HEK293T (cell line): ENCODE measurements at regions not wholly inside any gene's neighbourhood (a gene's known extent, or its start where the extent isn't known, plus 50 kb on each side); places are given as distances from the start of the nearest gene placed in this dataset.

ENCODE experiments used
- CTCF ChIA-PET: fragments of 350-600 bp; formaldehyde crosslinking; extraction: SDS; loops from one replicate; lab custom pipeline; 2021; ENCODE audit warnings: antibody characterized with exemption, inconsistent platforms; lab: Yijun Ruan, JAX
- POLR2A ChIA-PET: fragments of 350-600 bp; formaldehyde crosslinking; extraction: SDS; loops from one replicate; lab custom pipeline; 2020; ENCODE audit warnings: antibody characterized with exemption, inconsistent platforms; lab: Yijun Ruan, JAX
- DNase-seq: peaks from one replicate; pipeline ENCODE4 v3.0.0; 2012; ENCODE audit warnings: mixed read lengths; ENCODE audit errors: extremely low spot score
- ARNT ChIP-seq: fragments of 450-650 bp; IDR thresholded peaks from 2 replicates; pipeline ENCODE4 v1.6.1; 2017; ENCODE audit warnings: mild to moderate bottlenecking
- BHLHE40 ChIP-seq: fragments of 450-650 bp; IDR thresholded peaks from 2 replicates; pipeline ENCODE4 v1.6.1; 2016; ENCODE audit warnings: mild to moderate bottlenecking, moderate library complexity, borderline replicate concordance
- CTBP1 ChIP-seq: fragments of 450-650 bp; IDR thresholded peaks from 2 replicates; pipeline ENCODE4 v1.6.1; 2016; ENCODE audit warnings: borderline replicate concordance
- ELF4 ChIP-seq: fragments of 450-650 bp; IDR thresholded peaks from 2 replicates; pipeline ENCODE4 v1.6.1; 2017; ENCODE audit warnings: antibody characterized with exemption
- FOXA1 ChIP-seq: fragments of 450-650 bp; IDR thresholded peaks from 2 replicates; pipeline ENCODE4 v1.6.1; 2016; ENCODE audit warnings: mild to moderate bottlenecking
- FOXK2 ChIP-seq: fragments of 450-650 bp; IDR thresholded peaks from 2 replicates; pipeline ENCODE4 v1.6.1; 2016; ENCODE audit warnings: mild to moderate bottlenecking
- FOXM1 ChIP-seq: fragments of 450-650 bp; IDR thresholded peaks from 2 replicates; pipeline ENCODE4 v1.6.1; 2017; ENCODE audit warnings: mild to moderate bottlenecking, borderline replicate concordance
- HDGF ChIP-seq: fragments of 450-650 bp; IDR thresholded peaks from 2 replicates; pipeline ENCODE4 v1.6.1; 2017; ENCODE audit warnings: antibody characterized with exemption, borderline replicate concordance
- L3MBTL2 ChIP-seq: fragments of 450-650 bp; conservative IDR thresholded peaks from 2 replicates; pipeline ENCODE4 v1.6.1; 2016; ENCODE audit warnings: mild to moderate bottlenecking
- LEF1 ChIP-seq: fragments of 450-650 bp; IDR thresholded peaks from 2 replicates; pipeline ENCODE4 v1.6.1; 2017; ENCODE audit warnings: mild to moderate bottlenecking, borderline replicate concordance
- NFRKB ChIP-seq: fragments of 450-650 bp; IDR thresholded peaks from 2 replicates; pipeline ENCODE4 v1.6.1; 2016; ENCODE audit warnings: mild to moderate bottlenecking, moderate library complexity
- PKNOX1 ChIP-seq: fragments of 450-650 bp; IDR thresholded peaks from 2 replicates; pipeline ENCODE4 v1.6.1; 2016
- SP1 ChIP-seq: fragments of 450-650 bp; IDR thresholded peaks from 2 replicates; pipeline ENCODE4 v1.6.1; 2017
- SUZ12 ChIP-seq: fragments of 450-650 bp; IDR thresholded peaks from 2 replicates; pipeline ENCODE4 v1.6.1; 2016; ENCODE audit warnings: mild to moderate bottlenecking
- TARDBP ChIP-seq: fragments of 450-650 bp; IDR thresholded peaks from 2 replicates; pipeline ENCODE4 v1.6.1; 2016
- ZNF384 ChIP-seq: fragments of 450-650 bp; IDR thresholded peaks from 2 replicates; pipeline ENCODE4 v1.6.1; 2016

GRCh38 chrX:113833096-113834055 lies 750.5 kb upstream of the HTR2C start:
- DNase-seq = no peak
- POLR2A ChIA-PET = no interaction called here
- CTCF ChIA-PET = no interaction called here
- no peak for TF ChIP-seq PKNOX1
- no peak for TF ChIP-seq CTBP1
- no peak for TF ChIP-seq SP1
- TF ChIP-seq FOXK2 = no peak
- TF ChIP-seq SUZ12 = no peak
- no peak for TF ChIP-seq L3MBTL2
- no peak for TF ChIP-seq NFRKB
- TF ChIP-seq FOXA1 = no peak
- no peak for TF ChIP-seq HDGF
- no peak for TF ChIP-seq ELF4
- TF ChIP-seq ARNT = no peak
- TF ChIP-seq BHLHE40 = no peak
- no peak for TF ChIP-seq LEF1
- no peak for TF ChIP-seq TARDBP
- no peak for TF ChIP-seq FOXM1
- TF ChIP-seq ZNF384 = no peak

GRCh38 chrX:113828470-113828869 lies 755.4 kb upstream of the HTR2C start:
- ChIA-PET POLR2A (no interaction called here), CTCF (no interaction called here)
- DNase-seq = no peak
- no peak for TF ChIP-seq ELF4
- no peak for TF ChIP-seq SP1
- no peak for TF ChIP-seq ARNT
- TF ChIP-seq PKNOX1 = no peak
- TF ChIP-seq SUZ12 = no peak
- no peak for TF ChIP-seq ZNF384

DNA sequence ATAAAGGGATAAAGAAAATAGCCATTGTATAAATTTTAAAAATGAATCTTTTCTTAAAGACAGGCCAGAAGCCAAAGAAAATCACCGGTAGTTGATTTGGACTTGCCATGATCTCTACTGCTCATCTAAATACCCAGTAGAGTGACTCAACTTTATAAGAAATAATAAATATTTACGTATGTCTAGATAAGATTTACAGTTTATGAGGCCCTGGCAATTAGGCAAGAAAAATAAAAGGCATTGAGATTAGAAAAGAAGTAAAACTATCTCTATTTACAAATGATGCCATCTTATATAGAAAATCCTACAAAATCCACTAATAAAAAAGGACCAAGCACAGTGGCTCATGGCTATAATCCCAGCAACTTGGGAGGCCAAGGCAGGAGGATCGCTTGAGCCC lies 765.5 kb upstream of the HTR2C start:
- no peak for DNase-seq
- TF ChIP-seq BHLHE40 = no peak
- TF ChIP-seq ZNF384 = no peak
- TF ChIP-seq ARNT = no peak
- TF ChIP-seq TARDBP = no peak
- ChIA-PET CTCF (no interaction called here), POLR2A (no interaction called here)

- CTCF ChIA-PET = no interaction called here
- POLR2A ChIA-PET = no interaction called here
- no peak for DNase-seq
- no peak for TF ChIP-seq L3MBTL2
- TF ChIP-seq TARDBP = no peak
- TF ChIP-seq CTBP1 = no peak
- TF ChIP-seq SUZ12 = no peak
- TF ChIP-seq FOXM1 = no peak
- no peak for TF ChIP-seq HDGF
- TF ChIP-seq ARNT = no peak
- no peak for TF ChIP-seq FOXK2
- no peak for TF ChIP-seq PKNOX1
- no peak for TF ChIP-seq FOXA1
- TF ChIP-seq ZNF384 = no peak
- TF ChIP-seq NFRKB = no peak
- no peak for TF ChIP-seq BHLHE40
- no peak for TF ChIP-seq LEF1
- TF ChIP-seq ELF4 = no peak
- no peak for TF ChIP-seq SP1
Measured at GRCh38 chrX:113804819-113805218, 779.1 kb upstream of the HTR2C start.

GRCh38 chrX:113804291-113804690 lies 779.6 kb upstream of the HTR2C start:
- CTCF ChIA-PET = no interaction called here
- no peak for DNase-seq
- POLR2A ChIA-PET = no interaction called here
- no peak for TF ChIP-seq SP1
- no peak for TF ChIP-seq PKNOX1
- no peak for TF ChIP-seq L3MBTL2
- no peak for TF ChIP-seq BHLHE40
- TF ChIP-seq ZNF384 = no peak
- TF ChIP-seq FOXA1 = no peak
- no peak for TF ChIP-seq FOXM1
- TF ChIP-seq ARNT = no peak

- TF ChIP-seq LEF1 = no peak
- TF ChIP-seq ZNF384 = no peak
- no peak for TF ChIP-seq FOXM1
- TF ChIP-seq CTBP1 = no peak
- no peak for TF ChIP-seq TARDBP
- no peak for TF ChIP-seq BHLHE40
- no peak for TF ChIP-seq ARNT
- TF ChIP-seq HDGF = no peak
- TF ChIP-seq SP1 = no peak
- no peak for TF ChIP-seq L3MBTL2
- TF ChIP-seq SUZ12 = no peak
- ChIA-PET POLR2A (no interaction called here), CTCF (no interaction called here)
- DNase-seq = no peak
Measured at GRCh38 chrX:113802837-113803236, 781.0 kb upstream of the HTR2C start.
